H9 (cell line): ENCODE measurements at regions not wholly inside any gene's neighbourhood (a gene's known extent, or its start where the extent isn't known, plus 50 kb on each side); places are given as distances from the start of the nearest gene placed in this dataset.

Experiments
- DNase-seq: peaks from one replicate; pipeline ENCODE4 v3.0.0-alpha.2; 2017
- H2AFZ ChIP-seq: one replicate; pipeline ENCODE4 v1.6.1; 2013; ENCODE audit warnings: mild to moderate bottlenecking, low read length, control low read depth, moderate library complexity
- H2AK5ac ChIP-seq: 2 replicates; pipeline ENCODE4 v1.6.1; 2013; ENCODE audit warnings: low read length, control low read depth, mixed read lengths; ENCODE audit not compliant: insufficient read length
- H2BK120ac ChIP-seq: one replicate; pipeline ENCODE4 v1.6.1; 2013; ENCODE audit warnings: low read depth, mild to moderate bottlenecking, low read length, control low read depth, inconsistent platforms; ENCODE audit not compliant: poor library complexity, severe bottlenecking
- H2BK12ac ChIP-seq: 2 replicates; pipeline ENCODE4 v1.6.1; 2013; ENCODE audit warnings: low read length, control low read depth, mixed read lengths, low read depth; ENCODE audit not compliant: insufficient read length
- H2BK15ac ChIP-seq: 2 replicates; pipeline ENCODE4 v1.6.1; 2013; ENCODE audit warnings: low read depth, low read length, control low read depth
- H2BK20ac ChIP-seq: one replicate; pipeline ENCODE4 v1.6.1; 2013; ENCODE audit warnings: low read depth, mild to moderate bottlenecking, low read length, control low read depth, inconsistent platforms; ENCODE audit not compliant: poor library complexity, severe bottlenecking
- H2BK5ac ChIP-seq: 2 replicates; pipeline ENCODE4 v1.6.1; 2013; ENCODE audit warnings: low read length, control low read depth, mixed read lengths; ENCODE audit not compliant: insufficient read length
- H3K14ac ChIP-seq: 2 replicates; pipeline ENCODE4 v1.6.1; 2013; ENCODE audit warnings: low read length, control low read depth; ENCODE audit not compliant: insufficient read depth
- H3K18ac ChIP-seq: 2 replicates; pipeline ENCODE4 v1.6.1; 2013; ENCODE audit warnings: low read depth, mild to moderate bottlenecking, mixed read lengths, low read length, control low read depth; ENCODE audit not compliant: insufficient read length
- H3K23ac ChIP-seq: 2 replicates; pipeline ENCODE4 v1.6.1; 2013; ENCODE audit warnings: low read length, control low read depth, mixed read lengths, low read depth; ENCODE audit not compliant: insufficient read length
- H3K23me2 ChIP-seq: 2 replicates; pipeline ENCODE4 v1.6.1; 2013; ENCODE audit warnings: low read depth, mild to moderate bottlenecking, mixed read lengths, low read length, control low read depth; ENCODE audit not compliant: insufficient read length, poor library complexity, severe bottlenecking
- H3K27ac ChIP-seq: 2 replicates; pipeline ENCODE4 v1.5.1; 2013; ENCODE audit warnings: low read length, control low read depth, mixed read lengths, low read depth; ENCODE audit not compliant: insufficient read length
- H3K27me3 ChIP-seq: 2 replicates; pipeline ENCODE4 v1.6.1; 2013; ENCODE audit warnings: low read length, control low read depth, inconsistent platforms; ENCODE audit not compliant: insufficient read depth
- H3K4ac ChIP-seq: 2 replicates; pipeline ENCODE4 v1.6.1; 2013; ENCODE audit warnings: low read depth, mild to moderate bottlenecking, control low read depth, inconsistent platforms, low read length, moderate library complexity
- H3K4me1 ChIP-seq: 2 replicates; pipeline ENCODE4 v1.6.1; 2013; ENCODE audit warnings: low read length, control low read depth, inconsistent platforms; ENCODE audit not compliant: insufficient read depth
- H3K4me2 ChIP-seq: 2 replicates; pipeline ENCODE4 v1.6.1; 2013; ENCODE audit warnings: low read length, control low read depth, mixed read lengths; ENCODE audit not compliant: insufficient read length, insufficient read depth
- H3K56ac ChIP-seq: 2 replicates; pipeline ENCODE4 v1.6.1; 2013; ENCODE audit warnings: low read depth, mild to moderate bottlenecking, mixed read lengths, low read length, control low read depth; ENCODE audit not compliant: insufficient read length
- H3K79me1 ChIP-seq: 2 replicates; pipeline ENCODE4 v1.6.1; 2013; ENCODE audit warnings: low read depth, mild to moderate bottlenecking, moderate library complexity, low read length, control low read depth, inconsistent platforms; ENCODE audit not compliant: insufficient read depth, poor library complexity, severe bottlenecking
- H3K79me2 ChIP-seq: 2 replicates; pipeline ENCODE4 v1.6.1; 2013; ENCODE audit warnings: low read length, control low read depth, inconsistent platforms; ENCODE audit not compliant: insufficient read depth
- H3K9ac ChIP-seq: 2 replicates; pipeline ENCODE4 v1.6.1; 2013; ENCODE audit warnings: low read length, control low read depth, mixed read lengths; ENCODE audit not compliant: insufficient read length; ENCODE audit errors: extremely low read depth
- H3K9me3 ChIP-seq: one replicate; pipeline ENCODE4 v1.6.1; 2013; ENCODE audit warnings: low read depth, low read length, inconsistent platforms; ENCODE audit not compliant: control insufficient read depth
- H3T11ph ChIP-seq: one replicate; pipeline ENCODE4 v1.6.1; 2013; ENCODE audit warnings: mild to moderate bottlenecking, low read length, control low read depth, inconsistent platforms
- H4K20me1 ChIP-seq: one replicate; pipeline ENCODE4 v1.6.1; 2013; ENCODE audit not compliant: control insufficient read depth, insufficient read length, insufficient read depth
- H4K5ac ChIP-seq: 2 replicates; pipeline ENCODE4 v1.6.1; 2013; ENCODE audit warnings: low read depth, mild to moderate bottlenecking, mixed read lengths, low read length, control low read depth; ENCODE audit not compliant: insufficient read length
- H4K8ac ChIP-seq: replicated peaks from 2 replicates; pipeline ENCODE4 v1.6.1; 2013; ENCODE audit warnings: low read length, control low read depth, mixed read lengths, low read depth; ENCODE audit not compliant: insufficient read length
- H4K91ac ChIP-seq: 2 replicates; pipeline ENCODE4 v1.6.1; 2013; ENCODE audit warnings: low read depth, mild to moderate bottlenecking, moderate library complexity, mixed read lengths, low read length, control low read depth; ENCODE audit not compliant: insufficient read length
- H3K27ac Mint-ChIP-seq, 3 experiments: 2 replicates in 2 of 3; 3 replicates in 1 of 3; pipeline ENCODE4 v1.8.0; 2020 to 2021; ENCODE audit warnings: mixed read lengths in 3 of 3, mild to moderate bottlenecking in 1 of 3, moderate library complexity in 1 of 3
- H3K27me3 Mint-ChIP-seq: 2 replicates; pipeline ENCODE4 v1.8.0; 2021; ENCODE audit warnings: low read depth, mild to moderate bottlenecking, moderate library complexity, mixed read lengths
- H3K36me3 Mint-ChIP-seq, 3 experiments: 2 replicates in 2 of 3; 3 replicates in 1 of 3; pipeline ENCODE4 v1.8.0; 2020 to 2021; ENCODE audit warnings: low read depth in 3 of 3, mixed read lengths in 3 of 3; ENCODE audit not compliant: insufficient read depth in 1 of 3
- H3K4me1 Mint-ChIP-seq, 2 experiments: 2 replicates each; pipeline ENCODE4 v1.8.0; 2020; ENCODE audit warnings: mixed read lengths in 2 of 2
- H3K4me3 Mint-ChIP-seq, 2 experiments: 2 replicates in 1 of 2; 3 replicates in 1 of 2; pipeline ENCODE4 v1.8.0; 2020 to 2021; ENCODE audit warnings: mild to moderate bottlenecking in 2 of 2, mixed read lengths in 2 of 2, moderate library complexity in 1 of 2
- H3K9me3 Mint-ChIP-seq, 2 experiments: 2 replicates in 1 of 2; 3 replicates in 1 of 2; pipeline ENCODE4 v1.8.0; 2020; ENCODE audit warnings: mild to moderate bottlenecking in 2 of 2, mixed read lengths in 2 of 2, moderate library complexity in 1 of 2
- WGBS: extraction: QIAGEN DNeasy Blood & Tissue Kit; methylation state at CpG from one replicate; pipeline ENCODE4 v1.1.7; 2013; ENCODE audit warnings: missing lambda C conversion rate, low lambda C conversion rate, mixed read lengths; ENCODE audit not compliant: insufficient read length; ENCODE audit errors: extremely low coverage; 5-methylcytosine and 5-hydroxymethylcytosine counted together
- TF ChIP-seq, protein P1 (sequence below): fragments of 200-600 bp; sonication (generic); conservative IDR thresholded peaks from 3 replicates; pipeline ENCODE4 v1.8.0; 2021; ENCODE audit warnings: antibody characterized with exemption, mild to moderate bottlenecking

GRCh38 chr4:30402276-30402675 is 317.9 kb upstream of the PCDH7 start:
- Histone ChIP-seq H3K27me3 (no peaks in the 10 kb centered on the region), H2BK15ac (no peak overlapping the region), H3K79me2 (no peaks in the 10 kb centered on the region), H3K23me2 (no peaks in the 10 kb centered on the region), H2BK120ac (no peak overlapping the region), H2BK20ac (no peak overlapping the region), H2AFZ (no peak overlapping the region), H3K79me1 (no peaks in the 10 kb centered on the region), H2BK12ac (no peak overlapping the region), H3K9ac (no peak overlapping the region), H3K4ac (no peak overlapping the region), H3K23ac (no peak overlapping the region), H3K56ac (no peak overlapping the region), H4K20me1 (no peaks in the 10 kb centered on the region), H4K91ac (no peak overlapping the region), H2AK5ac (no peak overlapping the region), H3K4me2 (no peak overlapping the region), H3K9me3 (no peaks in the 10 kb centered on the region), H4K5ac (no peak overlapping the region), H3K4me1 (no peaks in the 10 kb centered on the region), H3K18ac (no peak overlapping the region), H2BK5ac (no peak overlapping the region), H3T11ph (no peak overlapping the region), H3K14ac (no peak overlapping the region), H4K8ac (no peak overlapping the region), H3K27ac (no peak overlapping the region)
- no CpG with 5 or more reads among the region's 2 CpGs for WGBS
- Mint-ChIP-seq H3K27ac (no peak overlapping the region), H3K9me3 (peaks cover 2 to 4% of the 10 kb centered on the region in 2 experiments; a peak in 3 of 5 replicates), H3K36me3 (peaks cover 0 to 2% (median 2%) of the 10 kb centered on the region in 3 experiments; a peak in 3 of 7 replicates), H3K4me3 (no peak overlapping the region), H3K27me3 (no peaks in the 10 kb centered on the region), H3K4me1 (peaks cover 0 to 4% of the 10 kb centered on the region in 2 experiments; a peak in 1 of 4 replicates)
- DNase-seq: no peak
- TF ChIP-seq, protein P1, sequence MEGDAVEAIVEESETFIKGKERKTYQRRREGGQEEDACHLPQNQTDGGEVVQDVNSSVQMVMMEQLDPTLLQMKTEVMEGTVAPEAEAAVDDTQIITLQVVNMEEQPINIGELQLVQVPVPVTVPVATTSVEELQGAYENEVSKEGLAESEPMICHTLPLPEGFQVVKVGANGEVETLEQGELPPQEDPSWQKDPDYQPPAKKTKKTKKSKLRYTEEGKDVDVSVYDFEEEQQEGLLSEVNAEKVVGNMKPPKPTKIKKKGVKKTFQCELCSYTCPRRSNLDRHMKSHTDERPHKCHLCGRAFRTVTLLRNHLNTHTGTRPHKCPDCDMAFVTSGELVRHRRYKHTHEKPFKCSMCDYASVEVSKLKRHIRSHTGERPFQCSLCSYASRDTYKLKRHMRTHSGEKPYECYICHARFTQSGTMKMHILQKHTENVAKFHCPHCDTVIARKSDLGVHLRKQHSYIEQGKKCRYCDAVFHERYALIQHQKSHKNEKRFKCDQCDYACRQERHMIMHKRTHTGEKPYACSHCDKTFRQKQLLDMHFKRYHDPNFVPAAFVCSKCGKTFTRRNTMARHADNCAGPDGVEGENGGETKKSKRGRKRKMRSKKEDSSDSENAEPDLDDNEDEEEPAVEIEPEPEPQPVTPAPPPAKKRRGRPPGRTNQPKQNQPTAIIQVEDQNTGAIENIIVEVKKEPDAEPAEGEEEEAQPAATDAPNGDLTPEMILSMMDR: no peak
